SJCRH30 (cell line): ENCODE measurements at regions not wholly inside any gene's neighbourhood (a gene's known extent, or its start where the extent isn't known, plus 50 kb on each side); places are given as distances from the start of the nearest gene placed in this dataset.
"Not testable (repeated sequence)": the region's sequence is repeated elsewhere in the genome, so short reads cannot be mapped to it uniquely, and the experiment has no call there.

Experiments used
- DNase-seq, 2 experiments: peaks; one replicate each; pipeline ENCODE4 v3.0.0-alpha.2; 2015 to 2020
- H3K27ac ChIP-seq: fragments of 250-450 bp; sonication (Bioruptor Pico); 2 replicates; pipeline ENCODE4 v1.5.1; 2020; ENCODE audit warnings: mild to moderate bottlenecking, moderate library complexity
- H3K27me3 ChIP-seq: fragments of 250-450 bp; sonication (Bioruptor Pico); 2 replicates; pipeline ENCODE4 v1.5.1; 2020; ENCODE audit warnings: mild to moderate bottlenecking, moderate library complexity
- H3K36me3 ChIP-seq: fragments of 250-450 bp; sonication (Bioruptor Pico); 2 replicates; pipeline ENCODE4 v1.5.1; 2020; ENCODE audit warnings: mild to moderate bottlenecking, moderate library complexity
- H3K4me1 ChIP-seq: fragments of 250-450 bp; sonication (Bioruptor Pico); 2 replicates; pipeline ENCODE4 v1.5.1; 2020; ENCODE audit warnings: mild to moderate bottlenecking, moderate library complexity
- H3K4me3 ChIP-seq: fragments of 250-450 bp; sonication (Bioruptor Pico); 2 replicates; pipeline ENCODE4 v1.5.1; 2020; ENCODE audit warnings: mild to moderate bottlenecking, moderate library complexity
- H3K9me3 ChIP-seq: fragments of 250-450 bp; sonication (Bioruptor Pico); replicated peaks from 2 replicates; pipeline ENCODE4 v1.5.1; 2020; ENCODE audit warnings: mild to moderate bottlenecking, moderate library complexity

GRCh38 chr20:33927724-33928123, 66.0 kb upstream of the RALY start:
- Histone ChIP-seq H3K36me3 (no peaks in the 10 kb centered on the region), H3K27me3 (peaks cover 13% of the 10 kb centered on the region; the same call in 1 of the 2 replicates), H3K9me3 (no peaks in the 10 kb centered on the region), H3K27ac (no peak overlapping the region), H3K4me1 (no peaks in the 10 kb centered on the region), H3K4me3 (no peak overlapping the region)
- DNase-seq, result no peak

- H3K4me3 ChIP-seq, result no peak overlapping the region
- H3K4me1 ChIP-seq, result peaks cover 2% of the 10 kb centered on the region; the same call in 1 of the 2 replicates
- peaks cover 10% of the 10 kb centered on the region; the same call in 1 of the 2 replicates for H3K27me3 ChIP-seq
- no peaks in the 10 kb centered on the region for H3K36me3 ChIP-seq
- H3K27ac ChIP-seq, result no peak overlapping the region
- no peaks in the 10 kb centered on the region for H3K9me3 ChIP-seq
- no peak for DNase-seq
Measured at GRCh38 chr20:33929917-33930316, 63.8 kb upstream of the RALY start.

- peak; percentile 67 to 82 for DNase-seq
- H3K36me3 ChIP-seq, result no peaks in the 10 kb centered on the region
- no peak overlapping the region for H3K27ac ChIP-seq
- H3K27me3 ChIP-seq, result peaks cover 12% of the 10 kb centered on the region
- no peaks in the 10 kb centered on the region for H3K9me3 ChIP-seq
- H3K4me3 ChIP-seq, result no peak overlapping the region
- peaks cover 2% of the 10 kb centered on the region; the same call in 1 of the 2 replicates for H3K4me1 ChIP-seq
Measured at GRCh38 chr20:33933469-33933909, 60.2 kb upstream of the RALY start.

GRCh38 chr20:33936656-33937055, 57.1 kb upstream of the RALY start:
- DNase-seq, result no peak
- Histone ChIP-seq H3K4me1 (peaks cover 2% of the 10 kb centered on the region; the same call in 1 of the 2 replicates), H3K27ac (no peak overlapping the region), H3K36me3 (no peaks in the 10 kb centered on the region), H3K4me3 (no peak overlapping the region), H3K27me3 (peaks cover 15% of the 10 kb centered on the region), H3K9me3 (no peaks in the 10 kb centered on the region)

- H3K27me3 ChIP-seq, result peaks cover 15% of the 10 kb centered on the region
- DNase-seq, H3K27ac ChIP-seq, H3K36me3 ChIP-seq, H3K4me1 ChIP-seq, H3K9me3 ChIP-seq, H3K4me3 ChIP-seq: not testable (repeated sequence)
Measured at GRCh38 chr20:33939031-33939430, 54.7 kb upstream of the RALY start.

- no peak for DNase-seq
- H3K27ac ChIP-seq, result no peak overlapping the region
- H3K9me3 ChIP-seq, result no peaks in the 10 kb centered on the region
- H3K4me3 ChIP-seq, result no peak overlapping the region
- H3K36me3 ChIP-seq, result no peaks in the 10 kb centered on the region
- no peaks in the 10 kb centered on the region for H3K4me1 ChIP-seq
- H3K27me3 ChIP-seq, result peaks cover 14% of the 10 kb centered on the region
Measured at GRCh38 chr20:33940666-33941065, 53.0 kb upstream of the RALY start.
